Stimulated activated CD4-positive, alpha-beta T cell treated with anti-CD3 and anti-CD28 coated beads, Interleukin-4, amount 100 ng/mL, for 4 hours (primary cell): ENCODE measurements at regions not wholly inside any gene's neighbourhood (a gene's known extent, or its start where the extent isn't known, plus 50 kb on each side); places are given as distances from the start of the nearest gene placed in this dataset.
"Not testable (repeated sequence)": the region's sequence is repeated elsewhere in the genome, so short reads cannot be mapped to it uniquely, and the experiment has no call there.

Experiments used
- DNase-seq, 2 experiments: peaks; one replicate each; pipeline ENCODE4 v3.0.0-alpha.2; 2020

DNA sequence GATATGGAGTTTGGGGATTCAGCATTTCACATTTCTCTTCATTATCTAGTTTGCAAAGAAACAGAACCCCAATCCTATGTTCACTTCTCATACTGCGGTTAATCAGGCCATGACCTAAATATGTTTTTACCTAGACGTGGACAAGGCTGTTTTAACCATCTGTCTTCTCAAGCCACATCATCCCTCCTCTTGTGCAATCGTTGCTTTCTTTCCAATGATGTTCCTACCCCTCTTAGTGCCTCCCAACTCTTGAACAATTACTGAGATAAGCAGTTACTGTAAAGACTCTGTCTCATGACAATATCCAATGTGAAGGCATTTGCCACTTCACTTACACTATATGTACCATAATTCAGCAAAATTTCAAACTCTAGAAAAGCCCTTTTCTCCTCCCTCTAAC is 406.2 kb downstream of the LIG4 start:
- DNase-seq, result no peak

DNA sequence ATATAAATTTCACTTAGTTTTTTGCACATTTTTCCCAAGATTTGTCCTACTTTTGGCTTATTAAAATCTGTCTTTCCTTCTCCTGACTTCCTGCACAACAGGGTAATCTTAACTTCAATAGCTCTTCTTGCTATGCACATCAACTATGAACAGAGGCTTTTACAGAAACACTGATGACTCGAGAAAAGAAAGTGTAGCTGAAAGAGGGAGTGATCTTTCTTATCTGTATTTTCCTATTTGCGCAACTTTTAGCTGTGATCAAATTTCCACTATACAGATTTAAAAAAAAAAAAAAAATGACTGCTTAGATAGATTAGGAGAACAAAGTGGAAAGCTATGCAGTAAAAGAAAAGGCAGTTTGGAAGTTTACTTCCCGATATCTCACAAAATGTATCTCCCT is 406.9 kb downstream of the LIG4 start:
- DNase-seq, result no peak

DNA sequence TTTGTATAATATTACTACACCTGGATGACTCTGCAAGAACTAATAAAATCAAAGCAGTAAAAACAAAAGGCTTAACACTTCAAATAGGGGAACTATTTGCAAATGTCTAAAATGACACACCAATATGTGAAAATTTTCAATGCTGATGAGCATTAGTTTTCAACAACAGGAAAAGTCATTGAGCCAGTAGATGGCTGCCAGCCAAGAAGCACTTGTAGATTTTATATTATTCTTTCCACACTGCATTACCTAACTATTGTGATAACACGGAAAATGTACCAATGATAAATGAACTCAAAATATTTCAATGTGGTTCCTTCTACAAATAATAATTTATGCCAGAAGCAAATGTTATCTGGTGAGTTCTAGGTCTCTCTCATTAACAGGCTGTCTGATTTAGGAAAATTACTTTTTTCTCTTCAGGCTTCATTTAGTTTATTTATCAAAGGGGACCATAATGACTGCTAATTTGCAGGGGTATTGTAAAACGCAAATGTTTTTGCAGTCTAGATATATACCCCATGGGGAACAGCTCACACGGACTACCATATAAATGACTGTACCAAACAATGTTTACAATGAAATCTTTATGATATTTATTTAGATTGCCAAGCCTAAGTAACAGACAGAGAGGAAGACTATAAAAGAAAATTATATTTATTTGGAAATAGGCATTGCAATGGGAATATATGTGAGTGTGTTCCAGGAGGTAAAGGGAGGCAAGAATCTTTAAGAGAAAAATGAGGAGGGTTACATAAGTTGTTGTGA is 407.8 kb downstream of the LIG4 start:
- DNase-seq, result no peak

DNA sequence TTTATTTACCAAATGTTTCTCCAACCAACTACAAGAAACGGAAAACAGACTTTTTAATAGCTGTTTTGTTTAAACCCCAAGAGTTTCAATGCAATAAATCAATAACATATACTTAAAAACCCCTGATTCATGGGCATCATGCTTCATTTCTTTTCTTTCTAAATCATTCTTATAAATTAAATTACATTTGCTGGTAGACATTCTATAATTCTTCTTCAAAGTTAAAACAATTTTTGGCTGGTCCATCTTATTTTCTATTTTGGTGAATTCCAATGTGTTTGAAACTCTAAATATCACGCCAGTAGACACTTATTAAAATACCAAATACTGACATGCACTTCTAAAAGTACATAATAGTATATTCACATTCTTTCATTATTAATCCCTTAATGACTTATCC is 408.6 kb downstream of the LIG4 start:
- no peak for DNase-seq

DNA sequence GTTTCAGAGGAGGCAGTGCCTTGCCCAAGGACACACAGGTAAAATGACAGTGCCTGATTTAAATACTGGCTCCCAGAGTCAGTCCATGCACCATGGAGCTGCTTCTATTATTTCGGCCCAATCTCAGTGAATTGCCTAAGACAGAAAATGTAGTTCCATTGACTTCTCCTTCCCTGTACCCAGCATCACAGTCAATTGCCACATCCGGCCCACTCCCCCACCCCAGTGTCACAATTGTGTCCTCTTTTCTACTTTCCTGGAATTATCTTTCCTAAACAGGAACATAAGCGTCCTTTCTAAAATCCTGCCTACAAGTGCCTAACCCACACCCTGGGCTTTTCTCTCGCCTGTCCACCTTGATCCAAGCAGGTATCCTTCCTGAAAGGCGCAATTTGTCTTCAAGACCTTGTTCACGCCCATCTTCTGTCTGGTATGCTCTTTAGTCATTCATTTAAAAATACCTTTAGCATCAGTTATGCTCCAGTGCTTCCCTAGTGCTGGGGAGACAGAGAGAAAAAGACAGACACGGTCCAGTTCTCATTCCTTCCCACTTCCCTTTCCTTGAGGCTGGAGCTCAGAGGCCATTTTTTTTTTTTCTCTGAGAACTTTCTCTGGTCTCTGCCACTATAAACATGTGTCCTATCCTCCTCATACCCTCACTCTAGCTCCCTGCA is 411.4 kb downstream of the LIG4 start:
- DNase-seq, result no peak

DNA sequence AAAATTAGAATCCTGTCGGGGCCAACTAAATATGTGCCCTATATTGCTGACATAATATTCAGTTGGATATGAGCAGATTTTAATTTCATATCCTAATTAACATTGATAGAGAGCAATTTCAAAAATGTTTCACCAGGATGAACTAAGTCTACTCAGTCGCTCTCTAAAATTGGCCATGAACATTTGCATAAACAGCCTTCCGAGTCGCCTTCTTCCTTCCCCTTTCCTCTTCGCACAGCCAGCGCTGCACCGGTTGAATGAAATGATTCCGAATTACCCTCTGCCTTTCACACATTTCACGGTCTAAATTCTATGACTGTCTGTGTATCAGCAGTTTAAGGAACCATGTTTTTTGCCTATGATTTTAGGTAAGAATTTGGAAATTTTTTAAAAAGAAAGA is 413.7 kb downstream of the LIG4 start:
- DNase-seq, result no peak

DNA sequence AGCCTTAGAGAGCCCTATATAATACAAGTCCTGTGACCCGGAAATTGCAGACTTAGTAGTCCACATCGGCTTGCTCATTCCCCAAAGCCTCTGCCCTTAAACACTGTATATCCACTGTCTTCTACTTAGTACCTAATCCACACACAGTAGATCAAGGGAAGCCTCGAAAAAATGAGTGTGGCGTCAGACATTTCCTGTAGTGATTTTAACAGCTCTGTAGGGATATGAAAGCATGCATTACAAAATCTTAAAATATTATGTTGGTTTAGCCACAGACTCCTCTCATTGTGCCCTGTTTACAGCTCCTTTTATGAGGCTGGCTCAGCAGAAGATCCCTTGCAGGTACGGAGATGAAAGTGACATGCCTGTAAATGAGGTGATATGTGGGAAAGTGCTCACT is 416.3 kb downstream of the LIG4 start:
- no peak for DNase-seq

DNA sequence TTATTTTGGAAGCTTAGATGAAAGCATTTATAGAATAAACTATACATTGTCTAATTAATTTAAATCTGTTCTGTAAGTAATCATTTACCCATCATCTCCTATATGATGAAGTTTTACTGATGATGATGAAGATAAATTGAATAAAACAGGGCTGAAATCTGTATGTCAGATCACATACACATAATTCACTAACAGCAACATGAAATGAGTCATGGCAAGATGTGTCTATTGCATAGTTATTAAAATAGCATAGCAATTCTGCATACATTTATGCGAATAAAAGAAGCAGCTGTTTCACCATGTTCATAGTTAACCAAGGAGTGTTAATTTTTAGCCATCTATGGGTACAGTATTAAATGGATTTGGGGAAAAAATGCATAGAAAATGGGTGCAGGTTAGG is 424.9 kb downstream of the LIG4 start:
- no peak for DNase-seq

DNA sequence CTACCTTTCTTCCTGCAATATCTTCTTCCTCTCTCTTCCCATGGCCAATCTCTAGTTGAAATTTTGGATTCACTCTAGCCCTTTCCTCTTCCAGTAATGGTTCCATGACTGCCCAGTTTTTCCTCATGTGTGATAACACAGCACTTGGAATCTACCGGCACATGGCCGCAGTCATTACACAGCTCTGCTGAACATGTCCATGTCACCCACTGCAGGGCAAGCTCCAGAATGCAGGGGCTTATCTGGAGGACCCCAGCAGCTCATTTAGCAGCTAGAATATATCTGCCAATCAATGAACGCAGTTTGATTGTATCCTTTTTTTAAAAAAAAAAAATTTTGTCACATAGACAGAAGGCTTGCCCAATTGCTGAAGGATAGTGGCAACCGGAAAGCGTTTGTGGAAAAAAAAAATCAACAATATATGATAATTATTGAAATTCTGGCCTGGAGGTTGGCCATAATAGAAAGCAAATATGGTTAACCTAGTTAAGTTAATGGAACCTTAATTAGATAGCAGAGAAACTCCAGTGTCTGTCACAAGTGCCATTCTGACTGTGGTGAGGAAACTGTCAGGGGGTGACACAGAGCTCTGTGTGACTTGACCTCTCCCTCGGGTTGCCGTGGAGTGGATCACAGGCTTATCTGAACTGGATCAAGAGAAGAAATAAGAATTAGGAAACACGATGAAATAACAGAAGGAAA is 426.7 kb downstream of the LIG4 start:
- no peak for DNase-seq

DNA sequence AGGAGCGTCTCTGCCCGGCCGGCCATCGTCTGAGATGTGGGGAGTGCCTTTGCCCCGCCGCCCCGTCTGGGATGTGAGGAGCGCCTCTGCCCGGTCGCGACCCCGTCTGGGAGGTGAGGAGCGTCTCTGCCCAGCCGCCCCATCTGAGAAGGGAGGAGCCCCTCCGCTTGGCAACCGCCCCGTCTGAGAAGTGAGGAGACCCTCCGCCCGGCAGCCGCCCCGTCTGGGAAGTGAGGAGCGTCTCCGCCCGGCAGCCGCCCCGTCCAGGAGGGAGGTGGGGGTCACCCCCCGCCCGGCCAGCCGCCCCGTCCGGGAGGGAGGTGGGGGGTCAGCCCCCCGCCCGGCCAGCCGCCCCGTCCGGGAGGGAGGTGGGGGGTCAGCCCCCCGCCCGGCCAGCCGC is 432.7 kb downstream of the LIG4 start:
- not testable (repeated sequence) for DNase-seq

DNA sequence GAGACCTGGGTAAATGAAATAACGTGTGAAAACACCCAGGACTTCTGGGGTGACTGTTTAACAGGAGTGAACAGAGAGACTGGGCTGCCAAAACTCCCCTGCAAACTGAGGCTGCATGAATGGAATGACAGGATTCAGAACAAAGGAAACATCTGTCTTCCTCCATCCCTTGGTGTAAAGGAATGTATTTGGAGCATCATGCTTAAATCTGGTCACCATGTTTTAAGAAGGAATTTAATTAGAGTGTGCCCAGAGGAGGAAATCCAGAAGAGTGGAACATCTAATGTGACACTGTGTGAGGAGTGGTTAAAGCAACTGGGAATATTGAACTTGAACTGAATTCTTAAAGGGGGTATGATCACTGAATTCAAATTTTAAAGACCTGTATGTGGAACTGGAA is 437.2 kb downstream of the LIG4 start:
- DNase-seq, result no peak

DNA sequence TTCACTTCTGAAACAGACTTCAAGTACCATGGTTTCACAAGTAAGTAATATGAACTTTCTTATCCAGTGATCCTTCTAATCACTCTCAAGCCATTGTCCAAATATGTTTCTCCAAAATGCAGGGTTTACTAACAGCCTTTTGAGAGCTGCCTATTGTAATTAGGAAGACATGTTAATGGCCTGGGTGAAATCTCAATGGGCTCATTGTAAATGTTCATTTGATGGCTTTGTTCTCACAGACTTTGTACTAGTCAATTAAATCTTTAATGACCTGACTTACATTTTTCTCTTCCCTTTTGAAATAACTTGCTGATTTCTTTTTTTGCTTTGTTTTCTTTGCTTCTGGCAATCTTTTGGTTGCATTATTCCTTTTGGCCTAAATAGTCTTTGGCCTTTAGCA is 444.8 kb downstream of the LIG4 start:
- DNase-seq, result no peak

DNA sequence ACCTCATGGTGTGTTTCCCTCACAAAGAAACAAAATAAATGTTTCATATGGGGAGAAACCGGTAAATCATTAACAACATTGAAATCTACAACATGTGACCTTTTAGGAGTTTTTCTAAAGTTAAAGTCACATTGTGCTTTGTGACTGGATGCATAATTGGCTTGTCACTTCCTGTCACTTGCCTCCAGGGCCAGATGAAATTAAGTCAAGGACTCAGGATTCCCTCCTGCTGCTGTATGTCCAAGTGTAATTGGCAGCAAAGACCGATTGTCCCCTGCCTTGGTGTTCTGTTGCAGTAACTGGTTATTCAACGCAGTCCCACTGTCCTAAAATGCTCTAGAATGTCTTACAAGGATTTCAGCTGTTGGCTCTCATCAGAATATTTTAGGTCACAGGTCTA is 448.2 kb downstream of the LIG4 start:
- DNase-seq, result no peak

DNA sequence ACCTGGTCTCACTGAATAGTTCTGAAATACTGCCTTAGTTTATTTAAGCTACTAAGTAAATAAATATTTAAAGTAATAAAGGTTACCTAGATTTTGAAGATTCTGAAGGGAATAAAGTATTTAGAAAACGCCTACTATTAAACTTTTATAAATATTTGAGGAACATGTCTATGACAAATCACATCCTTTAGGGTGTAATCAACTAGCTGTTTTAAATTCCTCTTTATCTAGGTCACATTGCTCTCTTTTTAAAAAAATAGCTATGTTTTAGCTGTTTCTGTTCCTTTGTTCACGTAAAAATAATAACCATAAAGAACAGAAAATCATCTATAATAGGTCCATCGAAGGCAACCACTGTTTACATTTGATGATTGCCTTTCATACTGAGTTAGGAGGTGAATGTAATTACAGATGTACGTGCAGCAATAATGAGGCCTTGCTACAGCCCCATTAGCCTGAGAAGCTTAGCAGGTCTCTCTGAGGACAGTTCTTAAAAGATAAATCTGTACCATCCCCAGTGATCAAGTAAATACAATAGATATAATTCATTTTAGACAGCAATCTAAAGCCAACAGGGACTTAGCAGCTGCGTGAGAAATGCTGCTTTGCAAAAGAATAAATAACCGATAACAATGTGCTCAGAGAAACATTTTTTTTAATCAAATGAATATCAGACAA is 449.5 kb downstream of the LIG4 start:
- no peak for DNase-seq

DNA sequence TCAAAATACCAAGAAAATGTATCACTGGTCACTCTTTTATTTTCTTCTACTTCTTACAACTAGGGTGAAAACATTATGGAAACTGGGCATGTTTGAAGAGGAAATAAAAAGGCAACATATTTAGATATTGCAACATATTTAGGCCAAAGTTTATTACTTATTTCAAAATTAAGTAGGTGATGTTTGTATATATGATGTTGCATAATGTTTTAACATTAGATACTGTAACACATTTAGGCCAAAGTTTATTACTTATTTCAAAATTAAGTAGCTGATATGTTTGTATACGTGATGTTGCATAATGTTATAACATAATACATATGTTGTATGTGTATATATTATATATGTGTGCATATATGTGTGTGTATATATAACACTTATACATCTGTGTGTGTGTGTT is 451.3 kb downstream of the LIG4 start:
- DNase-seq, result no peak

DNA sequence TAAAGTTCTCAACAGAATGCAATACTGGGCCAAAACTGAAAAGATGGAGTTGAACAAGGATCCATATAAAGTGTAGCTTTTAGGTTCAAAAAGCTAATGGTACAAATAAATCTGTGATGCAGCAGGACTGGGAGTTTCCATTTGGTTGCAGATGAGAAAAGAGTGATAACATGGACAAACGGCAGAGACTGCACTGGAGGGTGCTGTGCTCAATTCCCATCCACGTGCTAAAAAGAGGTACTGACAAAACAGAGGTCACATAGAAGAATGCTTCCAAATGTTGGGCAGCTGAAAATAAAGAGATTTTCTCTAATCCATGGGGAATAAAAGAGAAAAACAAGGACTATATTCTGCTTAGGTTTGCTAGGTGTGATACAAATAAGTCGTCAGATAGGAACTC is 461.6 kb downstream of the LIG4 start:
- no peak for DNase-seq

DNA sequence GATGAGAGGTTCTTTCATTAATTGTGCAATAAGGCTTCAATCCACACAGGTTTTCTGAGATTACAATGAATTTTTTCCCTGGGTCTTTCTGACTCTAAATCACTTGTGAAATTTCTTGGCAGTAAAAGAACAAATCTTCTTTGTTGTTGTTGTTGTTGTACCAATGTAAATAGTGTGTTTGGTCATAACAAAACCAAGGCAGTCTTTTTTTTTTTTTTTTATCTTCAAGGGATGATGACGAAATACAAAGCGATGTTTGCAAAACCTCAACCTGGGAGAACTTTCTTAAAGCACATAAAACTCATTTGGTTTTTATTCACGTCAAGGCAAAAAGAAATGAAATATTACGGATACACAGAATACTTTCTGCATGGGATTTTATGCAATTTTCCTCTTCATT is 462.0 kb downstream of the LIG4 start:
- no peak for DNase-seq

DNA sequence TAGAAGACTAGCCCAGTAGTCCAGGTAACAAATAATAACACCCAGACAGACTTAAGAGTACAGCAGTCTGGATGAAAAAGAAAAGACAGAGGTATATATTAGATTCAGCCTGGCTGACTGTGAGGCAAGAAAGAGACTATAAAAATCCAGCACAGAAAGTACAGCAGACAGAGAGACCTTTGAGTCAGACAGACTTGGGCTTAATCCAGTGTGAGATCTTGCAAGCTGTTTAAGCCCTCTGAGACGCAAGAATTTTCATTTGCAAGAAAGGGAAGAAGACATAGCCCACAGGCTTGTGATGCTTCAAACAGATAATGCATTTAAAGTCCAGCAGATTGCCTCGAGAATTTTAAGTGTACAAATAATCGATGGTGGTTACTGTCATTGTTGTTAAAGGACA is 471.4 kb downstream of the LIG4 start:
- DNase-seq, result no peak

DNA sequence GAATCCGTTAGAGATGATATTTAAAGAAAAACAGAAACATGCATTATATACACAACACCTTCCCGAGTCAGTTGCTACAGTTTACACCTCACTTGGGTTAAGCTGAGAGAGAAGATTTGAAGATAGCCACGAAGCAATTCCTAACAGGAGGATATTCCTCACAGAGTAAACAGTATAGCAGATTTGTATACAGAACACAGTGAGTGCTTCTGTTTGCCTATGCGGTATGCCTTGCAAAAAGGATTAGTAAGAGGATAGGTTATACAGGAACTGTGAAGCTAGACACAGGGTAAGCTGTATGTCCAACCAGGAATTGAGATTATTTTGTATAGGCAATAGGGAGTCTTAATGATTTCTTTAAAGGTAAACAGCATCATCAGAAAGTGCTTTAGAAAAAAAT is 471.8 kb downstream of the LIG4 start:
- DNase-seq, result no peak

DNA sequence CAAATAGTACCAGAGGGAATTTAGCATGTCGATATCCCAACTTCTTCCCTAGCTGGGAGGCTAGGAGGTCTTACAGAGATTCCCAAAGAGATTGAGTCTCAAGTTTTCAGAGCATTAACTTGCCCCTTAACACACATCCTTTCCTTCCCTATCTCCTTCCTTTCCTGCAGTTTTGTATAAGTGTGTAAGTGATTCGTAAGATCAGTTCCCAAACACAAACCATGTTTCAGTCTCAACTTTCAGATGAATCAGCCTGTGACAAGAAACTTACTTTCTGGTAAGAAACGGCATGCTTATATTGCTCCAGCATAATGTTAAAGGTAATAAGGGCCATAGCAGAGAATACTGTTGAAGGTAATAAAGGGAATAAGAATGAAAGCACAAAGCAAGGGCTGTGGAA is 472.2 kb downstream of the LIG4 start:
- no peak for DNase-seq

DNA sequence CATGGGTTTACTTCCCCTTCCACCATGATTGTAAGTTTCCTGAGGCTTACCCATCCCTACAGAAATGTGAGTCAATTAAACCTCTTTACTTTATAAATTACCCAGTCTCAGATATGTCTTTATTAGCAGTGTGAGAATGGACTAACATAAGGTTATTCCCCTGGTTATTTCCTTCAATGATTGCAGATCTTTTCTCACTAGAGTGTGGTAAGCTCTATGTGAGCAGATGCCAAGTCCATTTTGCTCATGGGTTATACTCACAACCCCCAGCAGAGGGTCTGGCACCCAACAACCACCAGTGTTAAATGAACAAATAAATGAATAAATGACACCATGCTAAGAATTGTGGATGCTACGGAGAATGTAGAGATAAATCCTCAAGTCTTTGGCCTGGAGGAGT is 472.8 kb downstream of the LIG4 start:
- DNase-seq, result no peak

DNA sequence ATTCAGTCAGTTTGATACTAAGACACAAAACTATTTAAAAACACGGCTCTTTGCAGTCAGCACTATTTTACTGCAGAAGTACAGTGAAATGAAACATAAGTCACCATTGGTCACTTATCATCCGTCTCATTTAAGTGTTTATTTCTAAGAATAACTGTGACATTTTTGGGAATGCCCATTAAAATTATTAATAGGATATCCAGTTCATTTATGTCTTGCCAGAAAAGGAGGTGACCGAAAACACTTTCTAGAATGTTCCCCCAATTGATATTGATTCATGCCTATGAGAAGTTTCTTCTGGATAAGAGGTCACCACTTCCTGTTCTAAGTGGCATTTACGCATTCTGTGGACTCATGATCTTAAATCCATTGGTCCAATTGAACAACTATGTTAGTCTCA is 477.3 kb downstream of the LIG4 start:
- DNase-seq, result no peak

DNA sequence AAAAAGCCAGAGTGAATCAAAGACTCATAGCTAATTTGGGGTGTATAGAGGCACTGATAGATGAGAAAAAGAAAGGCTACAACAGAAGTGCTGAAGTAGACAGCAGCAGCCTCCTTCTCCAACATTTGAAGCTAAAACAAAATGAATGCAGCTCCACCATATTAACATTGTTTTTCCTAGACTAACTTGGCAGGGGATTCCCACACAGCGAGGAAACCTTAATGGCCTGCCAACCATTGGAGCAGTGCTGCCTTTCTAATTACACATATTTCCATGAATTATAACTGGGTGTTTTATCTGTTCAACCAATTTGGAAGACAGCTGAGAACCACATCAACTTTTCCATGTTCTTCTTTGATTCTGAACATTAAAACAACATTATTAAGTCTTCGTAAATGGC is 478.6 kb downstream of the LIG4 start:
- no peak for DNase-seq

DNA sequence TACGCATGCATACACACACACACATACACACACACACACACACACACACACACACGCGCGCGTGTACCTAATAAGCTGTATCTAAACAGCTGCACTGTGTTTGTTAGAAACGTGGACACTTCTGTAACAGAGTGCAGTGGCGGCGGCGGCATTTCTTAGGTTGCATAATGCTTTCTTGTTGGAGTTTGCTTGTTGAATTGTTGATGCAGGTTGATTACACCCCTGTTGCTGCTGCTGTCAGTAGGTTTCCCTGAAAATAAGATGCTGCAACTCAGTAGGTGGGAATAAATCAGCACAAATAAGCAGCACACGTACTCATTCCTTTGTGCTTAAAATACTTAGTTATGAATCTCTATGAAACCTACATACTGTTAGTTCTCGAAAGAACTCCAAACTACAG is 479.2 kb downstream of the LIG4 start:
- DNase-seq, result no peak
